Keratinocyte (primary cell): ENCODE measurements at regions not wholly inside any gene's neighbourhood (a gene's known extent, or its start where the extent isn't known, plus 50 kb on each side); places are given as distances from the start of the nearest gene placed in this dataset.
"Not testable (repeated sequence)": the region's sequence is repeated elsewhere in the genome, so short reads cannot be mapped to it uniquely, and the experiment has no call there.

ENCODE experiments used
- DNase-seq: peaks from one replicate; pipeline ENCODE4 v3.0.0-alpha.2; 2011; ENCODE audit warnings: low read depth, missing footprints, low spot score
- FAIRE-seq: peaks from 2 replicates; lab custom pipeline; 2011; peaks lifted over from hg19 to GRCh38; lab: Jason Lieb, UNC
- H2AFZ ChIP-seq: 2 replicates; pipeline ENCODE4 v1.6.0; 2012; ENCODE audit warnings: low read length, control low read depth, inconsistent platforms; ENCODE audit not compliant: control insufficient read depth
- H3K27ac ChIP-seq: 2 replicates; pipeline ENCODE4 v1.5.1; 2011; ENCODE audit warnings: low read length; ENCODE audit not compliant: control insufficient read depth, insufficient read depth
- H3K27me3 ChIP-seq: 3 replicates; pipeline ENCODE4 v1.6.0; 2011; ENCODE audit warnings: low read length; ENCODE audit not compliant: control insufficient read depth, insufficient read depth; ENCODE audit errors: extremely low read depth
- H3K36me3 ChIP-seq, 2 experiments: 2 replicates in 1 of 2; 3 replicates in 1 of 2; pipeline ENCODE4 v1.5.1; 2011; ENCODE audit warnings: low read length in 2 of 2, mild to moderate bottlenecking in 1 of 2; ENCODE audit not compliant: control insufficient read depth in 2 of 2, insufficient read depth in 2 of 2; ENCODE audit errors: extremely low read depth in 1 of 2
- H3K4me1 ChIP-seq: 3 replicates; pipeline ENCODE4 v1.5.1; 2011; ENCODE audit warnings: low read length; ENCODE audit not compliant: control insufficient read depth, insufficient read depth; ENCODE audit errors: extremely low read depth
- H3K4me2 ChIP-seq: 3 replicates; pipeline ENCODE4 v1.6.0; 2011; ENCODE audit warnings: low read depth, low read length; ENCODE audit not compliant: control insufficient read depth, insufficient read depth; ENCODE audit errors: extremely low read depth
- H3K4me3 ChIP-seq, 3 experiments: fragments of 200-600 bp in 1 of 3; sonication (generic) in 1 of 3; 2 replicates in 2 of 3; 3 replicates in 1 of 3; pipeline ENCODE4 v1.5.1; 2011 to 2016; ENCODE audit warnings: low read length in 3 of 3, mild to moderate bottlenecking in 3 of 3, control low read depth in 2 of 3, inconsistent platforms in 1 of 3, low read depth in 1 of 3, mixed read lengths in 1 of 3, mixed run types in 1 of 3, moderate library complexity in 1 of 3; ENCODE audit not compliant: control insufficient read depth in 2 of 3, insufficient read depth in 2 of 3; ENCODE audit errors: extremely low read depth in 1 of 3
- H3K79me2 ChIP-seq: 2 replicates; pipeline ENCODE4 v1.6.0; 2012; ENCODE audit warnings: low read length; ENCODE audit not compliant: control insufficient read depth, insufficient read depth
- H3K9ac ChIP-seq: 3 replicates; pipeline ENCODE4 v1.6.0; 2011; ENCODE audit warnings: low read length; ENCODE audit not compliant: control insufficient read depth, insufficient read depth; ENCODE audit errors: extremely low read depth
- H3K9me1 ChIP-seq: 3 replicates; pipeline ENCODE4 v1.6.0; 2011; ENCODE audit warnings: low read length; ENCODE audit not compliant: control insufficient read depth, insufficient read depth; ENCODE audit errors: extremely low read depth
- H3K9me3 ChIP-seq: 2 replicates; pipeline ENCODE4 v1.5.1; 2012; ENCODE audit warnings: low read depth, low read length; ENCODE audit not compliant: control insufficient read depth
- H4K20me1 ChIP-seq: 3 replicates; pipeline ENCODE4 v1.6.0; 2011; ENCODE audit warnings: low read length; ENCODE audit not compliant: control insufficient read depth, insufficient read depth; ENCODE audit errors: extremely low read depth
- EZH2 ChIP-seq: IDR thresholded peaks from one replicate; pipeline ENCODE4 v1.6.1; 2012; ENCODE audit warnings: inconsistent platforms, mild to moderate bottlenecking, low read length, moderate library complexity
- dilution Hi-C: fragments of 300-500 bp; cut with MboI; formaldehyde crosslinking; loops from one replicate; pipeline ENCODE4 v1.7.0; 2020; ENCODE audit warnings: low sequenced_read_pairs; ENCODE audit not compliant: extremely low pct_ligation_motif_present
- TF ChIP-seq, protein P1 (sequence below), 3 experiments: IDR thresholded peaks in 1 of 3; conservative IDR thresholded peaks in 1 of 3; optimal IDR thresholded peaks in 1 of 3; 2 replicates in 2 of 3; 3 replicates in 1 of 3; pipeline versions ENCODE3 to v1.5.1; 2011; ENCODE audit warnings: low read length in 3 of 3, mild to moderate bottlenecking in 3 of 3, moderate library complexity in 2 of 3, control low read depth in 1 of 3, inconsistent platforms in 1 of 3; ENCODE audit not compliant: insufficient read depth in 2 of 3; ENCODE audit errors: extremely low read depth in 1 of 3

DNA sequence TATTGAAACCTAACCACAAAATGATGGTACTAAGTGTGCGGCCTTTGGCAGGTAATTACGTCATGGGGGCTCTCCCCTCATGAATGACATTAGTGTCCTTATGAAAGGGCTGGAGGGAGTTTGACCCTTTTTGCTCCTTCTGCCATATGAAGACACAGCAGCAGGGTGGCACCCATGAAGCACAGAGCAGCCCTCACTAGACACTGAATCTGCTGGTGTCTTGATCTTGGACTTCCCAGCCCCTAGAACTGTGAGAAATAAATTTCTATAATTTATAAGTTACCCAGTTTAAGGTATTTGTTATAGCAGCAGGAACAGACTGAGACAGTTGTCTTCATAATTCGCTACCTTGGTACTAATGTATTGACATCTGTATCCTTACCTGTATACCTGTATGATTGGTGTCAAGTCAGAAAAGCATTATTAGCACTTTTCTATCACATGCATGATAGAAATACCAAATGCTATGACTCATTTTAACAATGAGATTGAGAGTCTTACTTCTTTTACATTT is 80.4 kb downstream of the GCNT4 start:
- DNase-seq: no peak
- no peak overlapping the region for H3K27ac ChIP-seq
- peaks cover 1% of the 10 kb centered on the region for H3K9me3 ChIP-seq
- TF ChIP-seq EZH2: no peak
- TF ChIP-seq, protein P1, sequence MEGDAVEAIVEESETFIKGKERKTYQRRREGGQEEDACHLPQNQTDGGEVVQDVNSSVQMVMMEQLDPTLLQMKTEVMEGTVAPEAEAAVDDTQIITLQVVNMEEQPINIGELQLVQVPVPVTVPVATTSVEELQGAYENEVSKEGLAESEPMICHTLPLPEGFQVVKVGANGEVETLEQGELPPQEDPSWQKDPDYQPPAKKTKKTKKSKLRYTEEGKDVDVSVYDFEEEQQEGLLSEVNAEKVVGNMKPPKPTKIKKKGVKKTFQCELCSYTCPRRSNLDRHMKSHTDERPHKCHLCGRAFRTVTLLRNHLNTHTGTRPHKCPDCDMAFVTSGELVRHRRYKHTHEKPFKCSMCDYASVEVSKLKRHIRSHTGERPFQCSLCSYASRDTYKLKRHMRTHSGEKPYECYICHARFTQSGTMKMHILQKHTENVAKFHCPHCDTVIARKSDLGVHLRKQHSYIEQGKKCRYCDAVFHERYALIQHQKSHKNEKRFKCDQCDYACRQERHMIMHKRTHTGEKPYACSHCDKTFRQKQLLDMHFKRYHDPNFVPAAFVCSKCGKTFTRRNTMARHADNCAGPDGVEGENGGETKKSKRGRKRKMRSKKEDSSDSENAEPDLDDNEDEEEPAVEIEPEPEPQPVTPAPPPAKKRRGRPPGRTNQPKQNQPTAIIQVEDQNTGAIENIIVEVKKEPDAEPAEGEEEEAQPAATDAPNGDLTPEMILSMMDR (optimal IDR thresholded peaks at IDR 0.05 in 1 of 3, IDR thresholded peaks at IDR 0.05 in 1 of 3, conservative IDR thresholded peaks at IDR 0.05 in 1 of 3; ENCODE audit: extremely low read depth in 1 of 3, insufficient read depth in 2 of 3, low read length in 3 of 3): no peak
- no peaks in the 10 kb centered on the region for H3K27me3 ChIP-seq
- no peaks in the 10 kb centered on the region for H3K4me1 ChIP-seq
- no peak overlapping the region for H3K4me2 ChIP-seq
- H2AFZ ChIP-seq: no peak overlapping the region
- no peak for FAIRE-seq
- H4K20me1 ChIP-seq: no peaks in the 10 kb centered on the region
- H3K9me1 ChIP-seq: no peaks in the 10 kb centered on the region
- H3K36me3 ChIP-seq: no peaks in the 10 kb centered on the region
- dilution Hi-C loops: no loop called here
- no peak overlapping the region for H3K4me3 ChIP-seq
- H3K79me2 ChIP-seq: no peaks in the 10 kb centered on the region
- no peak overlapping the region for H3K9ac ChIP-seq

DNA sequence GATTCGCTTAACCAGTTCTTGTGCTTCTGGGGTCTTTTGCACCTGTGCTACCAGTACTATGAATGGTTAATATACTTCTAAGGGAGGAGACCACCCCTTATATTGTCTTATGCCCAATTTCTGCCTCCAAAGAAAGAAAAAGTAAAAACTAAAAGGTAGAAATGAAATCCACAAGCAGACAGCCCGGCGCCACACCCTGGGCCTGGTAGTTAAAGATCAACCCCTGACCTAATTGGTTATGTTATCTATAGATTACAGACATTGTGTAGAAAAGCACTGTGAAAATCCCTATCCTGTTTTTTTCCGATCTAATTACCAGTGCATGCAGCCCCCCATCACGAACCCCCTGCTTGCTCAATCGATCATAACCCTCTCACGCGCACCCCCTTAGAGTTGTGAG is 81.5 kb downstream of the GCNT4 start:
- H3K4me1 ChIP-seq, H3K27me3 ChIP-seq, H3K79me2 ChIP-seq, H3K4me3 ChIP-seq, DNase-seq, H3K36me3 ChIP-seq, H3K4me2 ChIP-seq, H3K9me1 ChIP-seq, H3K9ac ChIP-seq, H4K20me1 ChIP-seq, H3K27ac ChIP-seq, FAIRE-seq, dilution Hi-C loops, H3K9me3 ChIP-seq, H2AFZ ChIP-seq: not testable (repeated sequence)

DNA sequence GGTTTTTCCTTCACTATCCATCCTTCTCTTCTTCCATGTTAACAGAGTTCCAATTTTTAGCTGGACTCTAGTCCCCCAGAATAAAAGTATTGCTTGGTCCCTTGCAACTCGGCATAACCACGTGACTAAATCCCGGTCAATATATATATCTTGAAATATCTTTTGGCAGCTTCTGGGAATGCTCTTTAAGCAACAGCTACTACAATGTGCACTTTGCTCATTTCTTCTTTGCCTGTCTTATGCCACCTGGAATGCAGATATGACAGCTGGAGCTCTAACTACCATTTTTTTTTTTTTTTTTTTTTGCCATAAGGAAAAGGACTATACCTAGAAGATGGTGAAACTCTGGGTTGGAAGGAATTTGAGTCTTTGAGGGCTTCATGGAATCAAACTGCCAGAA is 82.6 kb downstream of the GCNT4 start:
- no peaks in the 10 kb centered on the region for H3K36me3 ChIP-seq
- H2AFZ ChIP-seq: no peak overlapping the region
- dilution Hi-C loops: no loop called here
- no peaks in the 10 kb centered on the region for H3K27me3 ChIP-seq
- FAIRE-seq (no peak), DNase-seq (no peak)
- H4K20me1 ChIP-seq: no peaks in the 10 kb centered on the region
- H3K4me2 ChIP-seq: no peak overlapping the region
- H3K27ac ChIP-seq: no peak overlapping the region
- H3K4me3 ChIP-seq: no peak overlapping the region
- no peaks in the 10 kb centered on the region for H3K79me2 ChIP-seq
- H3K9ac ChIP-seq: no peak overlapping the region
- H3K4me1 ChIP-seq: no peaks in the 10 kb centered on the region
- TF ChIP-seq, protein P1 (optimal IDR thresholded peaks at IDR 0.05 in 1 of 3, IDR thresholded peaks at IDR 0.05 in 1 of 3, conservative IDR thresholded peaks at IDR 0.05 in 1 of 3; ENCODE audit: extremely low read depth in 1 of 3, insufficient read depth in 2 of 3, low read length in 3 of 3): no peak
- TF ChIP-seq EZH2: no peak
- no peaks in the 10 kb centered on the region for H3K9me1 ChIP-seq
- peaks cover 1% of the 10 kb centered on the region for H3K9me3 ChIP-seq
